GM12874 (cell line): ENCODE measurements at regions not wholly inside any gene's neighbourhood (a gene's known extent, or its start where the extent isn't known, plus 50 kb on each side); places are given as distances from the start of the nearest gene placed in this dataset.

Source experiments
- TF ChIP-seq, protein P1 (sequence below): IDR thresholded peaks from 2 replicates; pipeline ENCODE4 v1.5.1; 2011; ENCODE audit warnings: low read depth, mild to moderate bottlenecking, control low read depth, low read length, moderate library complexity; ENCODE audit not compliant: insufficient read depth

DNA sequence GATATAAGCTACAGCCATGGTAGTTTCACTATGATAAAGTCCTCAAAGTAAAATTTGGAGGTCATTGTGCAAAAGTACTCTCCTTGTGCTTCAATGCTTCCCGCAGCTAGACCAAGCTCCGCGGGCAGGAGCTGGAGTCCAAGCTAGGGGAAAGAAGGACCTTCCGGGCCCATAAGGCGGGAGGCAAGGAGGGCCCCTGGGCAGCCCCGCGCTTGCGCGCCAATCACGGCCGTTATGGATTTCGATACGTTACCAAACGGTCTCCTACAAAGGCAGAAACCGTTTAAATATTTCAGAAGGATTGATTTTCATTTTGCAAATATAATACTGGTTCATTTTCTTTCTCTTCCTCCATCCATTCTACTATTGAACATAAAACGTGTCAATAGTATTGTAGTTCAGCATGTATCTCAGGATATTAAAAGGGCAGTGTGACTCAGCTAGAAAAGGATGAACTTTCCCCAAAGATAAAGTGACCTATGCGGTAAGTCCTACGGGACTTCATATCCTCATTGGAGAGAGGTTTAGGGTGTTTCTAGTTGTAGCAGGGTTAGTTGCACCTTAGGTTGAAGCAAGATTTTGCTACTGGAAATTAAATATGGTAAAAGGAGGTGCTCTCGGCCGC is 128.0 kb downstream of the KIF20B start:
- TF ChIP-seq, protein P1, sequence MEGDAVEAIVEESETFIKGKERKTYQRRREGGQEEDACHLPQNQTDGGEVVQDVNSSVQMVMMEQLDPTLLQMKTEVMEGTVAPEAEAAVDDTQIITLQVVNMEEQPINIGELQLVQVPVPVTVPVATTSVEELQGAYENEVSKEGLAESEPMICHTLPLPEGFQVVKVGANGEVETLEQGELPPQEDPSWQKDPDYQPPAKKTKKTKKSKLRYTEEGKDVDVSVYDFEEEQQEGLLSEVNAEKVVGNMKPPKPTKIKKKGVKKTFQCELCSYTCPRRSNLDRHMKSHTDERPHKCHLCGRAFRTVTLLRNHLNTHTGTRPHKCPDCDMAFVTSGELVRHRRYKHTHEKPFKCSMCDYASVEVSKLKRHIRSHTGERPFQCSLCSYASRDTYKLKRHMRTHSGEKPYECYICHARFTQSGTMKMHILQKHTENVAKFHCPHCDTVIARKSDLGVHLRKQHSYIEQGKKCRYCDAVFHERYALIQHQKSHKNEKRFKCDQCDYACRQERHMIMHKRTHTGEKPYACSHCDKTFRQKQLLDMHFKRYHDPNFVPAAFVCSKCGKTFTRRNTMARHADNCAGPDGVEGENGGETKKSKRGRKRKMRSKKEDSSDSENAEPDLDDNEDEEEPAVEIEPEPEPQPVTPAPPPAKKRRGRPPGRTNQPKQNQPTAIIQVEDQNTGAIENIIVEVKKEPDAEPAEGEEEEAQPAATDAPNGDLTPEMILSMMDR: no peak

DNA sequence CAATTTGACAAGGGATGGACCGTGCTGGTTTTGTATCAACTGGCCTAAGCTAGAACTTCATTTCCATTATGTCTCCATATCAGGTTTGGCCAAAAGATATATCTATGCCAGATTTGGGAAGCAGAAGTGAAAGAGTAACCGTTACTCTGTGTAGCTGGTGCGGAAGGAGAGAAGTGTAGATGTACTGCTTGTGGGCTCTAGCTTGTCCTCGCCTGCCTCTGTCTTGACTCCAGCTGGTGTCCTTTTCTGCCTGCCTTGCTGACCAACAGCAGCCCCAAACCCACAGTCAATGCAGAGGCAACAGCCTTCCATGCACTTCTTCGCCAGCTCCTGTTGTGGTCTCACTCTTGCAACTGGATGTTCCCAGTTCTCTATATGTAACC is 128.5 kb downstream of the KIF20B start:
- TF ChIP-seq, protein P1: no peak

DNA sequence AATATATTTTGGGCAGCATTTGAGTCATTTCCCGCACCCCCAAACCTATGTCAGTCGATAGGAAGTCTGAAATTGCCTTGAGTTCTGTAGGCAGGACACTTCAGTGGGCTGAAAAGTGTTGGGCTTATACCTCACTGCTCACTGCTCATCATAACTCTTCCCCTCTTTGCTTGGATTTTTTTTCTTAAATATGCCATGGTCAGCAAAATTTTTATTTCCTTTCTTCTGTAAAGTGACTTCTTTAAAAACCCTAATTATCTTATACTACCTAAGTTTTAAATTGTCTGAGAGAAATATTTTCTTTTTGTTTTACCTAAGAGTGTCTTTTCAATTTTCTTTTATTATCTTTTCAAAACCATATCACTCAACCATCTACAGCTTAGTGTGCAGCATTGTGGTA is 129.2 kb downstream of the KIF20B start:
- TF ChIP-seq, protein P1: no peak

DNA sequence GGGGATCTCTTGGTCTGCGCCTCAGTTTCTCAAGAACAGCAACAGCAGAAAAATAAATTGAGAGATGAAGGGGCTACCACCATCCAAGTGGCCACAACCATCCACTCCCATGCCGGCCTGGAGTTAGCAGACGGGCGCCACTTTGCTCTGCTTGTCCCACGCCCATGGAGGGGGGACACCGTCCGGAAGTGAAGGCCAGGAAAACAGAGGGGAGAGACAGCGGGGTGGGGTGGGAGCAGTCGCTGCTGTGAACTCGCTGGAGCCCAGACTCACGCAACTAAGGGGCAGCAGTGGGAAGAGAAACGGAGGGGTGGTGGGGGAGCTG is 135.4 kb downstream of the KIF20B start:
- TF ChIP-seq, protein P1: no peak

DNA sequence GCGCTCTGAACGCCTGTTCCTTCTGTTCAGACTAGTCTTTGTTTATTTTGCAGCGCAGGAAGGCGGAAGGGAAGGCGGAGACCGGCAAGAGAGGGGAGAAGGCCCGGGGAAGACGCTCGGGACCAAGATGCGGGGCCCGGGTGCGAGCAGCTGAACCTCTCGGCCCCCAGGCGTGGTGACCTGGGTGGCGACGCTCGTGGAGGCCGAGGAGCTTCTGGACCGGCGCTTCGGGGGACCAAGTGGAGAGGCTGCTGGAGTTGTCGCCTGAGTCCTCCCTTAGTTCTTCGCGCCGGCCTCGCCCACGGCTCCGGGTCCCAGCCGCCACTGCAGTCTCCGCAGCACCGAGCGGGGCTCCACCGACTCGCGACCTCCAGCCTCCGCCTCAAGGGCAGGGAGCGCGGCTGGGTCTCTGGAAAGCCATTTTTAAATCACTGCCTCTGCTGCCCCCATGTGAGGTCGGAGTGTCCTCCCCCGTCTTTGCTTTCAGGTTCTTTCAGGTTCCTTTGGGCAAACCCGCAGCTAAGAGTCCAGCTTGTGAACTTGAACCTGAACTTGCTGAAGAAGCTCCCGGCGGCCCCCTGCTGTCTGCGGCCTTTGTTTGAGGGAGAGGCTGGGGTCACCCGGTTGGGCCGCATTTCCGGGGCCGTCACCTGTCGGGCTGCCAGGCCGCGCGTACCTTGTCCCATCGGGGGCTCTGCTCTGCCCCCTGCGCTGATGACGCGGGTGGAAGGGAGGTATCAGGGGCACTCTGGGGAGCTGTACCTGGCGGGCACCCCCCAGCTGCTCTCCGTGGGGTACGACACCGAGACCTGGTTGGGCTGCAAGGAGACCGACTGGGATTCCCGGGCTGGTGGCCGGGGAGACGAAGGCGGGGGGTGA is 136.0 kb downstream of the KIF20B start:
- TF ChIP-seq, protein P1: peak; percentile 17; the same call in 1 of the 2 replicates

DNA sequence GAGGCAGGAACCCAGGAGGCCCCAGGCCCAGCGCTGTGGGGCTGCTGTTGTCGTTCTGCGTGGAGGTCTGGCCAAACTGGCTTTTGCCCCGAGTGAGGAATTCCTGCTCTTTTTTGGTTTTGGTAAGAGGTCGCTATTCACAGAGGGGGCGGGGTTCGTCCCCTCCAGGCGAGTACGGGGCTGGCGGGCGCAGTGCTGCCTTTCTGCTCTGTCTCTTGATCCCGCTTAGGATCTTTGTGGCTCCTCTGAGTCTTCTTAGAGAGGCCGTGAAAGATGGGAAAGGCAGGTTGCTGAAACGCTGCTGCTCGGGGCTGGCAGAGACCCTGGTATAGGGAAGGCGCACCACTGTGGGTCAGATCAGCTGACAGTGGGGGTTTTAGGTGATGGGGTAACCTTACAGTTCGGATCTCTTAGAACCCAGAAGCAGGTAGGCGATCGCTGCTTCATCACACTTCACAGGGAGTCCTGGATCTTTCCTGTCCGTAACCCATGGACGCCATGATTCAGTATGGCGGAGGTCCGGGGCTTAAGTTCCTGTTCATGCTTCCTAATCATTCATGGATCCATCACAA is 136.7 kb downstream of the KIF20B start:
- TF ChIP-seq, protein P1: no peak

DNA sequence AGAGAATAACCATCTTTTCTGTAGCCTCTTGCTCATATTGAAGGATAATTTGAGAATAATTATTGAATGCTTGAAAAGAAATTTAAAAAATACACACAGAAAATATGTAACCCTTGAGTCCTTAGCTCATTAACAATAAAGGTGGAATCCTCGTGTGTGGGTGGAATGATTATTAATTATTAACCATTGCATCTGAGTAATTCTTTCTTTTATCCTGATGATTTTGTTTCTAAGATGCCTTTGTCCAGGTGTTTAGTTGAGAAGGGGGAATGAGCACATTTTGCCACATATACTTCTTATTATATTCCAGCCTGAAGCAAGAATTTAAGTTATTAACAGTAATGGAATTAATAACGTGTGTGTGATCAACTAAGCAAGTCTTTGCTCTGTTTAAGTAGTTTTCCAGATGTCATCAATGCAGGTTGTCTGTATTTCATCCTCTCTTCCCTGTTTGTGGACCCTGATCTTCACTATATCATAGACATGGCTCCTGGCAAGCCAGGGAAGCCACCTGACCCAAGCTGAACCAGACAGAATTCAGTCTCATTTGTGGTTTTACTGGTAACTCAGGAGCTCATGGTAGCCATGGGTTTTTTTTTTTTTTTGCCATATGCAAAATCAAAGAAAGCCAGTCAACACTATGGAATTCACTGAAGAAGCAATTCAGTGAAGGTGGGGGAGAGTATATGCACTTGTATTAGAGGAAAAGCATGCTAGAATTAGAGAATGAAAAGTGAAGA is 144.3 kb downstream of the KIF20B start:
- TF ChIP-seq, protein P1: no peak
